Suppressor macrophage (primary cell): ENCODE measurements at regions not wholly inside any gene's neighbourhood (a gene's known extent, or its start where the extent isn't known, plus 50 kb on each side); places are given as distances from the start of the nearest gene placed in this dataset.
"Not testable (repeated sequence)": the region's sequence is repeated elsewhere in the genome, so short reads cannot be mapped to it uniquely, and the experiment has no call there.

ENCODE experiments used
- DNase-seq, 4 experiments: peaks; one replicate each; pipeline ENCODE4 v3.0.0-alpha.2; 2020 to 2022

DNA sequence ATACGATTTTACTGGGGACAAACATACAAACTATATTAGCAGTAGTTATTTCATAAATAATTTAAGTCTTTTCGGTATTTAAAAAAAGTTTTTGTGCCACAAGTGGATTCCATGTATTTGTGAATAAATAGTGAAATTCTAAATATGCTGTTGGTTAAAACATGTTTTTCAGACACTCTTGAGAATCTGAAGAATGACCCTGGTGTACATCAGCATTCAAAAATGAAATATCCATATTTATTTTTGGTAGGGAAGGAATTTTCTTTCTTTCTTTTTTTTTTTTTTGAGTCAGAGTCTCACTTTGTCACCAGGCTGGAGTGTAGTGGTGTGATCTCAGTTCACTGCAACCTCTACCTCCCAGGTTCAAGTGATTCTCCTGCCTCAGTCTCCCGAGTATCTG, 136.1 kb upstream of the CDK6 start:
- no peak for DNase-seq

DNA sequence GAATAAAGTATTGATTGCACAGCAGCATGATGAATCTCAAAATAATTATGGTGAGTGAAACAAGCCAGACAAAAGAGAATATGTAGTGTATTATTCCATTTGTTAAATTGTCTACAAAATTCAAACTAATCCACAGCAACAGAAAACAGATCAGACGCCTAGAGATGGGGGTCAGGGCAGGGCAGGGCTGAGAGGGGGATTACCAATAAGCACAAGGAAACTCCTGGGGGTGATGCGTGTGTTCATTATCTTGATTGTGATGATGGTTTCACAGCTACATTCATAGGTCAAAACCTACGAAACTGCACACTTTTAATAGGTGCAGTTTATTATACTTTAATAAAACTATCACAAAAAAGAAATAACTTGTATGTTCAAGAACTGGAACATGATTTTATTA, 132.7 kb upstream of the CDK6 start:
- no peak for DNase-seq

DNA sequence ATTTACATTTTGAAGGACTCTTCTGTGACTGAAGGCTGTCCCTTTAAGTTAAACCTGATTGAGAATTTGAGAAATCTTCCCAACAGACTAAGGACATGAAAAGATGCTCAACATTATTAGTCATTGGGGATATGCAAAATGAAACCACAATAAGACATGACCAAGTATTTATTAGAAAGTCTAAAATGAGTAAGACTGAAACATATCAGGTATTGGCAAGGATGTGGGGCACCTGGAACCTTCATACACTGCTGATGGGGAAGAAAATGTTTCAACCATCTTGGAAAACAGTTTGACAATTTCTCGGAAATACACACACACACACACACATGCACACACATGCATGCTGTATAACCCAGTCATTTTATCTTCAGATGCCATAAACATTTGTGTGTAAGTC, 132.1 kb upstream of the CDK6 start:
- no peak for DNase-seq

DNA sequence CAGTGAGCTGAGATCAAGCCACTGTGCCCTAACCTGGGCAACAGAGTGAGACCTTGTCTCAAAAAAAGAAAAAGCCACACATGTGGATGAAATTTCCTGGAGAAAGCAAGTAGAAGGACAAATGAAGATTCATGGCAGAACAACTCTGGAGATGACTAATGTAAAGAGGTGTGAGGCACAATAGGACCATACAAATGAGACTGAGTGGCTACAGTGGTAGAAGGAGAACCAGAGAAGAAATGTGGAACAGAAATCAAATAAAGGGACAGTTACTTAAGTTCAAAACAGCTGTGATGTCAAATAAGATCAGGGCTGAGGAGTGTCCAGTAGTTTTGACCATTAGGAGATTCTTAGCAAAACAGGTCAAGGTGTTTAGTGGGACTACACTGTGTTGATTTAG, 130.9 kb upstream of the CDK6 start:
- no peak for DNase-seq

DNA sequence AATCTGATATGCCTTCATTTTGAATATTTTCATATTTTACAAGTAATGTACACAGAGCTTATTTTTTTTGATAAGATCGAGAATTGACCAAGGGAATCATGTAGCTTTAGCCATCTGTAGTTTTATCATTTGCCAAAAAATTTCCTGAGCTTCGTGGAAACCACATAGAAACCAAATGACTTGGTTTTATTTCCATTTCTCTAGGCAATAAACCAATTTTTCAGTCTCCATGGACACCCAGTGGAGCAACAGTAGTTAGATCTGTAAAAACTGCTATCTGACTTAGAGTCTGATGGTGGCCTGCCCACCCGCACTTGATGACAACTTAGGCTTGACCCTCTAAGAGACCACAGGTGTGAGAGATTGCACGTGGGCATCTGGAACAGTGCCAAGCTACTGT, 127.8 kb upstream of the CDK6 start:
- no peak for DNase-seq

DNA sequence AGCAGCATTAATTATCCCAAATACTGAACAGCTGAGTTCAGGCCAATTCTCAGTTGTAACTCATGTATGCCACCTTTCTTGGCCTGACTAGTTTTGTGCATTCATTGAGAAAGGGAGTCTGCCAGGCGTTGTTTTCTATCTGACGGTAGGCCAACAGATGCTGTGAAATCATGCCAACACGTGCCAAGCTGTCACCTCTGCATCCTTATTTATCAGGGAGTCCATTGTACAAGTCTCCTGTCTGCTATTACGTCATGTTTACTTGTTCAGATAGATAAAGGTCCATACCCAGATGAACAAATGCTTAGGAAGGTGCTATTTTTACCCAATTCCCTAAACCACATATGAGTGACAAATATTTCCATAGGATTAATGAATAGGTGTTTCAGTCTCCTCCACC, 127.2 kb upstream of the CDK6 start:
- no peak for DNase-seq

DNA sequence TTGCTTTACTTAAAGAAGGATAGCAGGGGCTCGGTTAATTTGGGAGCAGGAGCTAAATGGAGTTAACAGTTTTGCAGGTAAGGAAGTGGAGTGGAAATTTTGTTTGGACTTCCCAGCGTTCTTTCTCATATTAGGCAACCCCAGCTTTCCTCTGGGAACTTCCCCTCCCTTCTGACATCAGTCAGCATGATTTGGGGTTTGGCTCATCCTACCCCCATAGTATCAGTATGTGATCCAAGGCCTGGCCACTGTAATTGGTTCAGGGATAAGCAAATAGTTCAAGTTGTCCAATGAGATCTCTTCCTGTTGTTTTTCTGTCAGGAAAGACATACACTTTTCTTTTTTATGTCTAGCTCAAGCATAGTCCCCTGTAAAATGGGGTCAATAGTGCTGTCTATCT, 125.6 kb upstream of the CDK6 start:
- DNase-seq: no peak

DNA sequence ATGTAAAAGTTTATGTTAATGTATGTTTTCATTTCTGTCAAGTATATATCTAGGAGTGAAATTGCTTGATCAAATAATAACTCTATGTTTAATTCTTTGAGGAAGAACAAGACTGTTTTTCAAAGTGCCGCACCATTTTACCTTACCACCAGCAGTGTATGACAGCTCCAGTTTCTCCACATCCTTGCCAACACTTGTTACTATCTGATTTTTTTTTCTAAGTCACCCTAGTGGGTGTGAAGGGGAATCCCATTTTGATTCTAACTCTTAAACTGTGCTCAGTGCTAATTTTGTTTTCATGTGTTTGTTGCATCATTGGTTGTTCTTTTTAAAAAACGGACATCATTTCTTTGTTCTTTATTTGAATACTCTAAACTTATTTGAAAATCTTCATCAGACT, 120.2 kb upstream of the CDK6 start:
- DNase-seq: no peak

DNA sequence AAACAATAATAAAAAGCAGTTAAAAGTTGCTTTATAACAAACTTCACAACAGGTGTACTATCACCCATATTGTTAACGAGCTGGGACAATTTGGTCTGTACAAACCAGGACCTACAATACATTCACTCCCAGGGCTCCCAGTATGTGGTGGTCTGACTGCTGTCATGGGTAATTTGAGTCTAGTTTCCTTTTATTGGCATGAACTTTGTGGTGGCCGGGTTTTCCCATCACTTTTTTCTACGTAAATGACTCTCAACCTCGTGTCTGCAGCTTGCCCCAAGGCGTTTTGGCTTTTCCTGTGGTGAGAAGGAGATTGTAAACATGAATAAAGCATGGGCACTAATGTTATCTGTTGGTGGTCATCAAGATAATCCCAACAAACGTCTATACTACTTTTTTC, 118.7 kb upstream of the CDK6 start:
- no peak for DNase-seq

DNA sequence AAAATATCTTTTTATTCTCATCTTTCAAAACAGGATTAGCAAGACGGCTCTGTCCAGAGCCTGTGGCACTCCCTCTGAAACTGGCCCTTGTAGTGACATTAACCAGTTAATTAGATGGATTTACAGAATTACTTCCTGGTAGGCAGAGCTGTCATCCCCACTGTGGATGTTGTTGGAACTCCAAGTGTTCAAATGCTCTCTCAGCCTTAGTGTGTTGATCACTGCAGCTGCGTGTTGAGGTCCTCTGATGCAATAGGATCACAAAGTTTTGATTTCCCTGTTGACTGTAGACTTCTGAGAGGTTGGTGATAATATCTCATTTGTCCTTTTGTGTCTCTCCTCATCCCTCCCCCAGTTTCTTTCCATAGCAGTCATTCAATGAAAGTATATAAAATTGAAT, 117.3 kb upstream of the CDK6 start:
- DNase-seq: no peak

DNA sequence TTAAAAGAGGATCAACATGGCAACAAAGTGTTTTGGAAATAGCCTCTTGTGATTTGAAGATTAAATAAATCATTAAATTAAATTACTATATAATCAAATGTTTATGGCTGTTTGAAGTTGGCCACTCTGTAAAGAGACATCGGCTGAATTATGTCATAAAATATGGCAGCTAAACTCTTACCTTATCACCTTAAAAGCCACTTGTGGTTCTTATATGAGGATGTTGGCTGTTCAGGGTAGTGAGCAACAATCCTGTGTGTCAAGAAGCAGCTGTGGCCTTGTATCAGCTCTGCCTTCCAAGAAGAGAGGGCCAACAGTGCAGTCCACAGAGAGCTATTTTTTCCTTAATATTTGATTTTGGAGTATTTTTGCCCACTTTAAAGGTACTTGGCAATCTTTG, 113.4 kb upstream of the CDK6 start:
- DNase-seq: no peak

DNA sequence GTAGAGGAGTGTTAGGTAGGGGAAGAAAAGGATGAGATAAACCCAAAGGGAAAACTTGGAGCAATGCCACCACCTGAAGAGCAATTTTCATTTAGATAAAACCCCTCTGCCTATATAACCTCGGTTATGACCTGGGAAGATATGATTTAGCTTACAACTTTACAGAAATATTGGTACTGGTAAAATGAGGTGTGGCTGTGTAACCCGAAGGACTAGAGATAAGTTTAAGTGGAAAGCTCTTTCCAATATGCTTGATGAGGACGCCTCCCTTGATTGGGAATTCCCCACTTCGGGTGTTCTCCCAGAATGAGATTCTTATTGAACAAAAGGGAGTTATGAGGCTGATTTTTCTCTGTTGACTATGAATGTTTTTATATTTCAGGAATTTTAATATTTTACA, 109.5 kb upstream of the CDK6 start:
- DNase-seq: no peak

DNA sequence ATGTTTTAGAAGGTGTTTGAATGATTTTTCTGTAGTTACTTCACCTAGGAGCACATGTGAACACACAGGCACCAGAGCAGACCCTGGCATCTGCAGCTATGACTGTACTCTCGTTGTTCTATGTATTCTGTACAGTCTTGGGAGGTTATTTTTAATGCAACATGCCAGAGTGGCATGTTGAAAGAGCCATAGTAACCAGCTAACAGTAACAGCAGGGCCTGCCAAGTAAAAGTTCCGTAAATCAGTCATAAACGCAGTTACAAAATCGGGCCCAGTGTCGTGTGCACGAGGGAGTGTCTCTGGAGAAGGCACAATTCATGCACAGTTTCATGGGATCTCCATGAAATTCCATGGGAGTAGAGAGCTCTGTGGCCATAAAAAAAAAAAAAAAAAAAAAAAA, 108.3 kb upstream of the CDK6 start:
- no peak for DNase-seq

DNA sequence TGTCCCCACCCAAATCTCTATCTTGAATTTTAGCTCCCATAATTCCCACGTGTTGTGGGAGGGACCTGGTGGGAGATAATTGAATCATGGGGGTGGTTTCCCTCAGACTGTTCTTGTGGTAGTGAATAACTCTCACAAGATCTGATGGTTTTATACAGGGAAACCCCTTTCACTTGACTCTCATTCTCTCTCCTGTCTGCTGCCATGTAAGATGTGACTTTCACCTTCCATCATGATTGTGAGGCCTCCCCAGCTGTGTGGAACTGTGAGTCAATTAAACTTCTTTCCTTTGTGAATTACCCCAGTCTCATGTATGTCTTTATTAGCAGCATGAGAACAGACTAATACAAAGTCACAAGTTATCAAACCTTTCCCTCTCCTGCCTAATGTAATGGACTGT, 106.3 kb upstream of the CDK6 start:
- DNase-seq: not testable (repeated sequence)

DNA sequence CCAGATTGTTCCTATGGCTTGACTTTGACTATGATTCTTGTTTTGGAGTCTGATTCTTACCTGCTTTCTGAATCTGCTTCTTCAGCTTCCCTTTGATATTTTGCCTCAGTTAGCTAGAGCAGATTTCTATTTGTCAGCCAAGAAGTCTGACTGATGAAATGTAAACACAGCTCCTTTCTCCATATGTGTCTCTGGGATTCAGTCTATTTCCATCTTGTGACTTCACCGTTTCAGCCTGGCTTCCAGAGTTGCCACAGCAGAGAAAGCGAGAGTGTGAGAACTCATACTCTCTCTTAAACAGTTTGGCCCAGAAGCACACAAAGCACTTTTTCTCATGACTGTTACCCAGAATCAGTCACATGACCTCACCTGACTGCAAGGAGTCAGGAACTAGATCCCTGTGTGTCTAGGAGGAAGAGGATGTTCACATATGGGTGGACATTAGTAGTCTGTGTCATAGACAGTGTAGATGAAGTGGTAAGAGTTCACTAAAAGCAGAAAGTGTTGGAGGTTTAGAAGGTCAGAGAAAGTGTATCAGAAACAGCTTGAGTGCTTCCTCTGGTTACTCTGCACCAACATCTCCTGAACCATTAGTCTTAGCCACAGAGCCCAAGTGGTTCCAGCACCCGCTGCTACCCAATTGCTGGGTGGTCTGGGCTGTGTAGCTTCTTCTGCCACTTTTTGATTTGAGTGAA, 103.4 kb upstream of the CDK6 start:
- no peak for DNase-seq

DNA sequence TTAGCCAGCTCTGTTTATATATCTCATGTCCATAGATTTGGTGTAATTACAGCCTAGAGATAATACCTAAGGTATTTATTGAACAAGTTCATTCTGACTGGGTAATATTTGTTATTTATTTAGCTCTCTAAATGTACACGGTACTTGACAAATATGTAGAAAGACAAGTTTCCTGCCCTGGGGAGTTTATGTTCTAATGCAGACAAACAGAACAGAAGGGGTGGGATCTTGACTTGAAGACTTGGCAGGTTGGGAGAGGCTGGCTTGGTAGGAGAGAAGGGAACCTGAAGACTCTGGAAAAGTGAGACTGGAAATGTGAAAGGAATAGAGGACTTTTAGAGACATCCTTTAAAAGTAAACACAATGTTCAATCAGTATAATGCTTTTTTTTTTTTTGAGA, 97.7 kb upstream of the CDK6 start:
- DNase-seq: no peak

DNA sequence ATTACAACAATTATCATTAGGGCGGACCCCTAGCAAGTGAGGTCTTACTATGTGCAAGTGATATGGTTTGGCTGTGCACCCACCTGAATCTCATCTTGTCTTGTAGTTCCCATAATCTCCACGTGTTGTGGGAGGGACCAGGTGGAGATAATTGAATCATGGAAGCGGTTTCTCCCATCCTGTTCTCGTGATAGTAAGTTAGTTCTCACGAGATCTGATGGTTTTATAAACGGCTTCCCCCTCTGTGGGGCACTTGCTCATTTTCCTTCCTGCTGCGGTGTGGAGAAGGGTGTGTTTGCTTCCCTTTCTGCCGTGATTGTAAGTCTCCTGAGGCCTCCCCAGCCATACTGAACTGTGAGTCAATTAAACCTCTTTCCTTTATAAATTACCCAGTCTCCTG, 96.1 kb upstream of the CDK6 start:
- DNase-seq: no peak

DNA sequence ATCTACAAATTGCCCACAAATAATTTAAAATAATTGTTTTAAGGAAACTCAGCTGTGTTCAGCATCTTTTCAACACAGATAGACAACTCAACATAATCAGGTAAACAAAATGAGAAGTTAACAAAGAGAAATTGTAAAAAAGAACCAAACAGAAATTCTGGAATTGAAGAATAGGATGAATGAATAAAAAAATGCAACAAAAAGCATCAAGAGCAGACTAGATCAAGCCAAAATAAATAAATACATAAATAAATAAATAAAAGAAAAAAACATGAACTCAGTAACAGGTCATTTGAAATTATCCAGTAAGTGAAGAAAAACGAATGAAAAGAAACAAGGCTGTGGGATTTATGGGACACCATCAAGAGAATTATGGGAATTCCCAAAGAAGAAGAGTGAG, 94.0 kb upstream of the CDK6 start:
- DNase-seq: no peak

DNA sequence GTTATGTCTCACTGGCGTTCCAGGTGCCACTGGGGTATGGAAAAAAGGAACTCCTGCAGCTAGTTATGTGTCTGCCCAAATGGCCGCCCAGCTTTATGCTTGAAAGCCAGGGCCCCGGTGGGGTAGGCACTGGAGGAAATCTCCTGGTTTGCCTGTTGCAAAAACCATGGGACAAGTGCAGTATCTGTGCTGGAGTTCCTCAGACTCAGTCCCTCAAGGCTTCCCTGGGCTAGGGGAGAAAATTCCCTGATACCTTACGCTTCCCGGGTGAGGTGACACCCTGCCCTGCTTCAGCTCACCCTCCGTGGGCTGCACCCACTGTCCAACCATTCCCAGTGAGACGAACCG, 90.3 kb upstream of the CDK6 start:
- DNase-seq: no peak

DNA sequence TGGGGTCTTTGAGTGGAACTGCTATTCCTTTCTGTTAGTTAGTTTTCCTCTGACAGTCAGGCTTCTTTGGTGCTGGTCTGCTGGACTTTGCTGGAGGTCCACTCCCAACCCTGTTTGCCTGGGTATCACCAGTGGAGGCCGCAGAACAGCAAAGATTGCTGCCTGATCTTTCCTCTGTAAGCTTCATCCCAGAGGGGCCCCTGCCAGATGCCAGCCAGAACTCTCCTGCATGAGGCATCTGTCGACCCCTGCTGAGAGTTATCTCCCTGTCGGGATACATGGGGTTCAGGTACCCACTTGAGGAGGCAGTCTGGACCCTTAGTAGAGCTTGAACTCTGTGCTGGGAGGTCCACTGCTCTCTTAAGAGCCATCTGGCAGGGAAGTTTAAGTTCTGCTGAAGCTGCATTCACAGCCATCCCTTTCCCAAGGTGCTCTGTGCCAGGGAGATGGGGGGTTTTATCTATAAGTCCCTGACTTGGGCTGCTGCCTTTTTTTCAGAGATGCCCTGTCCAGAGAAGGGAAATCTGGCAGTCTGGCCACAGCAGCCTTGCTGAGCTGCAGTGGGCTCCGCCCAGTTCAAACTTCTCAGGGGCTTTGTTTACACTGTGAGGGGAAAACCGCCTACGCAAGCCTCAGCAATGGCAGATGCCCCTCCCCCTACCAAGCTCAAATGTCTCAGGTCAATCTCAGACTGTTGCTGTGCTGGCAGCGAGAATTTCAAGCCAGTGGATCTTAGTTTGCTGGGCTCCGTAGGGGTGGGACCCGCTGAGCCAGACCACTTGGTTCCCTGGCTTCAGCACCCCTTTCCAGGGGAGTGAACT, 89.7 kb upstream of the CDK6 start:
- no peak for DNase-seq

DNA sequence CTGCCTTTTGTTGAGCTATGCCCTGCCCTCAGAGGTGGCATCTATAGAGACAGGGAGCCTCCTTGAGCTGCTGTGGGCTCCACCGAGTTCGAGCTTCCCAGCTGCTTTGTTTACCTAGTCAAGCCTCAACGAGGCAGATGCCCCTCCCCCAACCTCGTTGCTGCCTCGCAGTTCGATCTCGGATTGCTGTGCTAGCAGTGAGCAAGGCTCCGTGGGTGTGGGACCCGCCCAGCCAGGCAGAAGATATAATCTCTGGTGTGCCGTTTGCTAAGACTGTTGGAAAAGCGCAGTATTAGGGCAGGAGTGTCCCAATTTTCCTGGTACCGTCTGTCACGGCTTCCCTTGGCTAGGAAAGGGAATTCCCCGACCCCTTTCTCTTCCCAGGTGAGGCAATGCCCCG, 88.4 kb upstream of the CDK6 start:
- DNase-seq: no peak

DNA sequence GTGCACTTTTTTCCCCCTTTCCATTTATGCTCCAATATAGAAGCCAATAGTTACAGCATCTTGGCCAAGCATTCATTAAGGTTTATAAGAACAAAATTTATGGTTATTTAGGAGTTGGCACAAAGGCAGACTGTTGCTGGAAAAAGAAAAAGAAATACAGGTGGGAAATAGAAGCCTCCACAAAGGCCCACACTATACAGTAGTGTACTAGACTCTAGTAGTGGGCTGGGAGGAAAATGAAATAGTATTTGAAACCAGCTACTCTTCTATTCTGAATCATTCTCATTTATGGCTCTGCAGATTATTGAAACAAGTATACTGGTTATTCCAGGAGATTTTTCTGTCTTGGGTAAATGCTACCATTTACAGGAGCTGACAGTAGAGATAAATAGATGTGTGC, 80.9 kb upstream of the CDK6 start:
- no peak for DNase-seq

DNA sequence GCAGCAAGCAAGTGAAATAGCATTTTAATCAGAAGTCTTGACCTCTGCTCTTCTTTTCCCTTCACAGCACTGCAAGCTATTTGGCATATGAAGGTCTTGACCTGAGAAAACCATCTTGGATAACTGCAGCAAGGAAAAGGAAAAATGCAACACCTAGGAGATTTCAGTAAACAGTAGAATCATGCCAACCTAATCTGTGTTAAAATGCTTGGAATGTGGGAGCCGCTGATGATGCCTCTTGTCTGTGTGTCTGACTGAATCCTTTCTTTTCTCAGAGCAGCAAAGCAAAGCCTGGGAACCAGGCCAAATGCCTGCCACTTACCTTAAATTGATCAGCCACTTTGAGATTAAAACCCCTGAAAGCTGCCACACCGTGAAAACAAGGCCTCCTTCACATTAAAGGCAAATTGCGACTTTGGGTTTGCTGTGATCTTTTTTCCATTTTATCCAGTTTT, 80.4 kb upstream of the CDK6 start:
- DNase-seq: no peak

DNA sequence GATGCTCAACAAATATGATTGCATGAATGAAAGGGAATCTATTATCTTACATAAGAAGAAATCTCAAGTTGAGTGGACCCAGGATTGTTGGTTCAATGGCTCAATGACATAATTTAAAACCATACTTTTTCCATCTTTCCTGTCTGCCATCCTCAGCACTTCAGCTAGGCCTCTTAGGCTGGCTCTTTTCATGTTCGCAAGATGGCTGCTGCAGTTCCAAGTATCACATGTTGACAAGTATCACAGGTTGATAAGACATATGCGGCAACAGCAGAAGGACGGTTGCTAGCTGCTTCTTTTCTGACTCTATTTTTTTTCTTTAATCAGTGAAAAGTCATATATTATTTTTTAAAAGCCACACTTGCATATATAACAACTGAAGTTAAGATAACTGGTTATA, 79.0 kb upstream of the CDK6 start:
- DNase-seq: no peak

DNA sequence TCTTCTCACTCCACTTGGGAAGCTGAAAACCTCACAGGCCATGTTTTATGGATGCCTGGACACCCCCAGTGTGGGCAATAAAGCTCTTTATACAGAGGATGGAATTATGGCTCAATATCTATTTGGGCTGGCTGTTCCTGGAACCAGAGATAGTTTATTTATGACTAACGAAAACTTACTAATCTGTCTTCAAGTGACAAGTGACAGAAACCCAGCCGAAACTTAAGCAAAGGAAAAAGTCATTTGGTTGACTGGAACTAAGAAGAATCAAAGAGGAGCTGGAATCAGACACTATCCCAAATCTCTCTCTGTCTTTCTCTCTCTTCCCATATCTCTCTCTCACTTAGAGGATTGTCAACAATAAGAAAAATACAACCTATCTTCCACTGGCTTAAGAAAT, 78.3 kb upstream of the CDK6 start:
- no peak for DNase-seq
